ENCODE measurements at regions not wholly inside any gene's neighbourhood (a gene's known extent, or its start where the extent isn't known, plus 50 kb on each side); places are given as distances from the start of the nearest gene placed in this dataset.
A peak's percentile ranks its signal among the peaks of the same experiment; 100 is the strongest.

GRCh38 chr11:42967653-42968052 is 344.1 kb upstream of the API5 start:
- POLR2A ChIA-PET (ENCODE audit: partially characterized antibody): no interaction called here
- Histone ChIP-seq H3K4me3 (ENCODE audit: low read length in 2 of 2) (no peak overlapping the region), H3K27ac (ENCODE audit: low read depth, low read length) (no peak overlapping the region), H3K36me3 (ENCODE audit: insufficient read depth, low read length) (no peaks in the 10 kb centered on the region), H3K4me1 (ENCODE audit: insufficient read depth, low read length) (no peaks in the 10 kb centered on the region), H3K9me3 (ENCODE audit: control insufficient read depth in 1 of 2, low read length in 2 of 2) (no peaks in the 10 kb centered on the region), H3K27me3 (ENCODE audit: insufficient read depth, low read length) (no peaks in the 10 kb centered on the region)
- DNase-seq: no peak
- H3K4me3 Mint-ChIP-seq: no peak overlapping the region
- no peak overlapping the region for H3K27ac Mint-ChIP-seq
- H3K4me1 Mint-ChIP-seq: no peaks in the 10 kb centered on the region
- H3K27me3 Mint-ChIP-seq: no peaks in the 10 kb centered on the region
- H3K36me3 Mint-ChIP-seq: no peaks in the 10 kb centered on the region
- CTCF ChIA-PET (ENCODE audit: partially characterized antibody): no interaction called here
- H3K9me3 Mint-ChIP-seq: peaks cover 0 to 10% (median 6%) of the 10 kb centered on the region in 8 donors
- intact Hi-C loops (cut with micrococcal nuclease): no loop called here

GRCh38 chr11:42972741-42973140 is 339.1 kb upstream of the API5 start:
- H3K9me3 ChIP-seq (ENCODE audit: control insufficient read depth in 1 of 2, low read length in 2 of 2): no peaks in the 10 kb centered on the region
- Mint-ChIP-seq H3K9me3 (peaks cover 0 to 6% (median 3%) of the 10 kb centered on the region in 8 donors), H3K4me3 (no peak overlapping the region), H3K36me3 (no peaks in the 10 kb centered on the region), H3K27me3 (no peaks in the 10 kb centered on the region), H3K27ac (no peak overlapping the region), H3K4me1 (no peaks in the 10 kb centered on the region)
- no peak overlapping the region for H3K27ac ChIP-seq (ENCODE audit: low read depth, low read length)
- intact Hi-C loops (cut with micrococcal nuclease): no loop called here
- no peaks in the 10 kb centered on the region for H3K4me1 ChIP-seq (ENCODE audit: insufficient read depth, low read length)
- no peak overlapping the region for H3K4me3 ChIP-seq (ENCODE audit: low read length in 2 of 2)
- CTCF ChIA-PET (ENCODE audit: partially characterized antibody): no interaction called here
- POLR2A ChIA-PET (ENCODE audit: partially characterized antibody): no interaction called here
- H3K27me3 ChIP-seq (ENCODE audit: insufficient read depth, low read length): no peaks in the 10 kb centered on the region
- no peaks in the 10 kb centered on the region for H3K36me3 ChIP-seq (ENCODE audit: insufficient read depth, low read length)
- no peak for DNase-seq

GRCh38 chr11:42974510-42975179 is 337.2 kb upstream of the API5 start:
- no peak overlapping the region for H3K27ac ChIP-seq (ENCODE audit: low read depth, low read length)
- H3K36me3 Mint-ChIP-seq: no peaks in the 10 kb centered on the region
- H3K27me3 ChIP-seq (ENCODE audit: insufficient read depth, low read length): no peaks in the 10 kb centered on the region
- no peaks in the 10 kb centered on the region for H3K4me1 ChIP-seq (ENCODE audit: insufficient read depth, low read length)
- no peaks in the 10 kb centered on the region for H3K27me3 Mint-ChIP-seq
- no peaks in the 10 kb centered on the region for H3K9me3 ChIP-seq (ENCODE audit: control insufficient read depth in 1 of 2, low read length in 2 of 2)
- H3K4me1 Mint-ChIP-seq: no peaks in the 10 kb centered on the region
- intact Hi-C loops (cut with micrococcal nuclease): no loop called here
- ChIA-PET CTCF (ENCODE audit: partially characterized antibody) (no interaction called here), POLR2A (ENCODE audit: partially characterized antibody) (no interaction called here)
- no peaks in the 10 kb centered on the region for H3K36me3 ChIP-seq (ENCODE audit: insufficient read depth, low read length)
- DNase-seq: no peak
- no peak overlapping the region for H3K27ac Mint-ChIP-seq
- no peak overlapping the region for H3K4me3 ChIP-seq (ENCODE audit: low read length in 2 of 2)
- H3K9me3 Mint-ChIP-seq: peaks cover 0 to 8% (median 4%) of the 10 kb centered on the region in 8 donors
- no peak overlapping the region for H3K4me3 Mint-ChIP-seq

GRCh38 chr11:42975180-42975529 is 336.6 kb upstream of the API5 start:
- peaks cover 0 to 9% (median 4%) of the 10 kb centered on the region in 8 donors for H3K9me3 Mint-ChIP-seq
- no peaks in the 10 kb centered on the region for H3K36me3 Mint-ChIP-seq
- ChIA-PET CTCF (ENCODE audit: partially characterized antibody) (no interaction called here), POLR2A (ENCODE audit: partially characterized antibody) (no interaction called here)
- Histone ChIP-seq H3K9me3 (ENCODE audit: control insufficient read depth in 1 of 2, low read length in 2 of 2) (no peaks in the 10 kb centered on the region), H3K36me3 (ENCODE audit: insufficient read depth, low read length) (no peaks in the 10 kb centered on the region), H3K4me3 (ENCODE audit: low read length in 2 of 2) (no peak overlapping the region), H3K4me1 (ENCODE audit: insufficient read depth, low read length) (no peaks in the 10 kb centered on the region), H3K27me3 (ENCODE audit: insufficient read depth, low read length) (no peaks in the 10 kb centered on the region), H3K27ac (ENCODE audit: low read depth, low read length) (no peak overlapping the region)
- no peaks in the 10 kb centered on the region for H3K4me1 Mint-ChIP-seq
- intact Hi-C loops (cut with micrococcal nuclease): no loop called here
- H3K27ac Mint-ChIP-seq: no peak overlapping the region
- no peaks in the 10 kb centered on the region for H3K27me3 Mint-ChIP-seq
- no peak for DNase-seq
- peak overlapping the region in 1 of 8 donors; percentile 5 for H3K4me3 Mint-ChIP-seq

- Mint-ChIP-seq H3K9me3 (peaks cover 0 to 11% (median 4%) of the 10 kb centered on the region in 8 donors), H3K27ac (no peak overlapping the region), H3K4me1 (no peaks in the 10 kb centered on the region), H3K36me3 (no peaks in the 10 kb centered on the region), H3K27me3 (no peaks in the 10 kb centered on the region), H3K4me3 (no peak overlapping the region)
- POLR2A ChIA-PET (ENCODE audit: partially characterized antibody): no interaction called here
- H3K9me3 ChIP-seq (ENCODE audit: control insufficient read depth in 1 of 2, low read length in 2 of 2): no peaks in the 10 kb centered on the region
- intact Hi-C loops (cut with micrococcal nuclease): no loop called here
- H3K4me1 ChIP-seq (ENCODE audit: insufficient read depth, low read length): no peaks in the 10 kb centered on the region
- no peaks in the 10 kb centered on the region for H3K27me3 ChIP-seq (ENCODE audit: insufficient read depth, low read length)
- DNase-seq: no peak
- H3K27ac ChIP-seq (ENCODE audit: low read depth, low read length): no peak overlapping the region
- no peak overlapping the region for H3K4me3 ChIP-seq (ENCODE audit: low read length in 2 of 2)
- CTCF ChIA-PET (ENCODE audit: partially characterized antibody): no interaction called here
- H3K36me3 ChIP-seq (ENCODE audit: insufficient read depth, low read length): no peaks in the 10 kb centered on the region
Observed at GRCh38 chr11:42976636-42977217, 335.1 kb upstream of the API5 start.

- no peaks in the 10 kb centered on the region for H3K4me1 Mint-ChIP-seq
- Histone ChIP-seq H3K27ac (ENCODE audit: low read depth, low read length) (no peak overlapping the region), H3K27me3 (ENCODE audit: insufficient read depth, low read length) (no peaks in the 10 kb centered on the region), H3K9me3 (ENCODE audit: control insufficient read depth in 1 of 2, low read length in 2 of 2) (no peaks in the 10 kb centered on the region), H3K4me3 (ENCODE audit: low read length in 2 of 2) (no peak overlapping the region), H3K36me3 (ENCODE audit: insufficient read depth, low read length) (no peaks in the 10 kb centered on the region), H3K4me1 (ENCODE audit: insufficient read depth, low read length) (no peaks in the 10 kb centered on the region)
- no peak overlapping the region for H3K4me3 Mint-ChIP-seq
- intact Hi-C loops (cut with micrococcal nuclease): no loop called here
- no peak for DNase-seq
- H3K27ac Mint-ChIP-seq: no peak overlapping the region
- ChIA-PET CTCF (ENCODE audit: partially characterized antibody) (no interaction called here), POLR2A (ENCODE audit: partially characterized antibody) (no interaction called here)
- H3K36me3 Mint-ChIP-seq: no peaks in the 10 kb centered on the region
- peaks cover 0 to 9% (median 1%) of the 10 kb centered on the region in 8 donors for H3K9me3 Mint-ChIP-seq
- H3K27me3 Mint-ChIP-seq: no peaks in the 10 kb centered on the region
Observed at GRCh38 chr11:42992594-42992993, 319.2 kb upstream of the API5 start.

- POLR2A ChIA-PET (ENCODE audit: partially characterized antibody): no interaction called here
- H3K27me3 Mint-ChIP-seq: no peaks in the 10 kb centered on the region
- no peaks in the 10 kb centered on the region for H3K4me1 ChIP-seq (ENCODE audit: insufficient read depth, low read length)
- H3K36me3 ChIP-seq (ENCODE audit: insufficient read depth, low read length): no peaks in the 10 kb centered on the region
- H3K4me1 Mint-ChIP-seq: no peaks in the 10 kb centered on the region
- no peak overlapping the region for H3K27ac Mint-ChIP-seq
- CTCF ChIA-PET (ENCODE audit: partially characterized antibody): no interaction called here
- no peaks in the 10 kb centered on the region for H3K36me3 Mint-ChIP-seq
- no peak overlapping the region for H3K4me3 Mint-ChIP-seq
- no peak for DNase-seq
- no peak overlapping the region for H3K27ac ChIP-seq (ENCODE audit: low read depth, low read length)
- H3K9me3 Mint-ChIP-seq: peaks cover 0 to 7% (median under 1%) of the 10 kb centered on the region in 8 donors
- intact Hi-C loops (cut with micrococcal nuclease): no loop called here
- no peak overlapping the region for H3K4me3 ChIP-seq (ENCODE audit: low read length in 2 of 2)
- no peaks in the 10 kb centered on the region for H3K9me3 ChIP-seq (ENCODE audit: control insufficient read depth in 1 of 2, low read length in 2 of 2)
- H3K27me3 ChIP-seq (ENCODE audit: insufficient read depth, low read length): no peaks in the 10 kb centered on the region
Observed at GRCh38 chr11:42996421-42997307, 315.1 kb upstream of the API5 start.
